HEK293 (cell line): ENCODE measurements at regions not wholly inside any gene's neighbourhood (a gene's known extent, or its start where the extent isn't known, plus 50 kb on each side); places are given as distances from the start of the nearest gene placed in this dataset.

Source experiments
- CTCF ChIA-PET: fragments of 350-600 bp; formaldehyde crosslinking; extraction: SDS; loops from one replicate; lab custom pipeline; 2021; ENCODE audit warnings: antibody characterized with exemption; lab: Yijun Ruan, JAX
- POLR2A ChIA-PET: fragments of 300-600 bp; formaldehyde crosslinking; extraction: SDS; loops from one replicate; lab custom pipeline; 2020; ENCODE audit warnings: antibody characterized with exemption, inconsistent platforms; lab: Yijun Ruan, JAX
- H3K27ac ChIP-seq: fragments of 200-500 bp; sonication (Bioruptor generic); 2 replicates; pipeline ENCODE4 v1.5.1; 2014; ENCODE audit warnings: low read depth, low read length, control low read depth, inconsistent platforms; ENCODE audit errors: extremely low read depth
- H3K36me3 ChIP-seq, 2 experiments: fragments of 200-500 bp in 1 of 2; sonication (Bioruptor generic) in 1 of 2; 1 replicate in 1 of 2; 2 replicates in 1 of 2; pipeline ENCODE4 v1.5.1; 2014 to 2017; ENCODE audit warnings: inconsistent platforms in 2 of 2, low read length in 2 of 2; ENCODE audit not compliant: control insufficient read depth in 2 of 2, insufficient read depth in 1 of 2
- H3K4me1 ChIP-seq: fragments of 200-500 bp; sonication (Bioruptor generic); 2 replicates; pipeline ENCODE4 v1.5.1; 2014; ENCODE audit warnings: mild to moderate bottlenecking, low read length, inconsistent platforms; ENCODE audit not compliant: control insufficient read depth, insufficient read depth
- H3K4me3 ChIP-seq: 2 replicates; pipeline ENCODE4 v1.5.1; 2011; ENCODE audit warnings: low read depth, mild to moderate bottlenecking, control low read depth, low read length, moderate library complexity
- H3K9me3 ChIP-seq: fragments of 200-500 bp; sonication (Bioruptor generic); 2 replicates; pipeline ENCODE4 v1.5.1; 2014; ENCODE audit warnings: low read depth, low read length, inconsistent platforms; ENCODE audit not compliant: control insufficient read depth, insufficient read depth
- ATF2 ChIP-seq: fragments of 450-650 bp; formaldehyde crosslinking; IDR thresholded peaks from 2 replicates; pipeline ENCODE4 v1.5.1; 2016; ENCODE audit warnings: missing biosample characterization, missing genetic modification characterization, low read depth
- BCL6B ChIP-seq: fragments of 450-650 bp; formaldehyde crosslinking; IDR thresholded peaks from 2 replicates; pipeline ENCODE4 v1.5.1; 2017; ENCODE audit warnings: missing biosample characterization, missing genetic modification characterization
- HIC1 ChIP-seq: fragments of 450-650 bp; formaldehyde crosslinking; IDR thresholded peaks from 2 replicates; pipeline ENCODE4 v1.5.1; 2016; ENCODE audit warnings: missing biosample characterization, missing genetic modification characterization
- KLF9 ChIP-seq: fragments of 450-650 bp; formaldehyde crosslinking; IDR thresholded peaks from 2 replicates; pipeline ENCODE4 v1.5.1; 2016; ENCODE audit warnings: missing biosample characterization, missing genetic modification characterization, low read depth
- PRDM1 ChIP-seq: fragments of 450-650 bp; formaldehyde crosslinking; IDR thresholded peaks from 2 replicates; pipeline ENCODE4; 2016; ENCODE audit warnings: missing biosample characterization, missing genetic modification characterization
- PRDM10 ChIP-seq: fragments of 450-650 bp; formaldehyde crosslinking; IDR thresholded peaks from 2 replicates; pipeline ENCODE4 v1.5.1; 2016; ENCODE audit warnings: missing biosample characterization, missing genetic modification characterization
- REPIN1 ChIP-seq: fragments of 450-650 bp; formaldehyde crosslinking; IDR thresholded peaks from 2 replicates; pipeline ENCODE4 v1.5.1; 2017; ENCODE audit warnings: missing biosample characterization, missing genetic modification characterization, low read depth
- SP3 ChIP-seq: fragments of 450-650 bp; formaldehyde crosslinking; IDR thresholded peaks from 2 replicates; pipeline ENCODE4 v1.5.1; 2016; ENCODE audit warnings: missing biosample characterization, missing genetic modification characterization
- YY2 ChIP-seq: fragments of 450-650 bp; formaldehyde crosslinking; IDR thresholded peaks from 2 replicates; pipeline ENCODE4 v1.5.1; 2016; ENCODE audit warnings: missing biosample characterization, missing genetic modification characterization
- ZBTB20 ChIP-seq: fragments of 450-650 bp; formaldehyde crosslinking; IDR thresholded peaks from 2 replicates; pipeline ENCODE4 v1.5.1; 2016; ENCODE audit warnings: missing biosample characterization, missing genetic modification characterization
- ZBTB48 ChIP-seq: fragments of 450-650 bp; formaldehyde crosslinking; IDR thresholded peaks from 2 replicates; pipeline ENCODE4 v1.5.1; 2016; ENCODE audit warnings: missing biosample characterization, missing genetic modification characterization
- ZFP3 ChIP-seq: fragments of 450-650 bp; formaldehyde crosslinking; IDR thresholded peaks from 2 replicates; pipeline ENCODE4 v1.5.1; 2016; ENCODE audit warnings: low read depth, missing biosample characterization, missing genetic modification characterization
- ZNF140 ChIP-seq: fragments of 450-650 bp; formaldehyde crosslinking; IDR thresholded peaks from 2 replicates; pipeline ENCODE4 v1.5.1; 2016; ENCODE audit warnings: missing biosample characterization, missing genetic modification characterization
- ZNF2 ChIP-seq: fragments of 450-650 bp; formaldehyde crosslinking; IDR thresholded peaks from 2 replicates; pipeline ENCODE4 v1.5.1; 2016; ENCODE audit warnings: missing biosample characterization, missing genetic modification characterization
- ZNF223 ChIP-seq: fragments of 450-650 bp; formaldehyde crosslinking; IDR thresholded peaks from 2 replicates; pipeline ENCODE4 v1.5.1; 2016; ENCODE audit warnings: missing biosample characterization, missing genetic modification characterization
- ZNF311 ChIP-seq: fragments of 450-650 bp; formaldehyde crosslinking; IDR thresholded peaks from 2 replicates; pipeline ENCODE4 v1.5.1; 2017; ENCODE audit warnings: missing biosample characterization, missing genetic modification characterization, borderline replicate concordance
- ZNF366 ChIP-seq: fragments of 450-650 bp; formaldehyde crosslinking; conservative IDR thresholded peaks from 2 replicates; pipeline ENCODE4 v1.5.1; 2016; ENCODE audit warnings: missing biosample characterization, missing genetic modification characterization
- ZNF423 ChIP-seq: fragments of 450-650 bp; formaldehyde crosslinking; IDR thresholded peaks from 2 replicates; pipeline ENCODE4 v1.5.1; 2016; ENCODE audit warnings: missing biosample characterization, missing genetic modification characterization
- ZNF488 ChIP-seq: fragments of 450-650 bp; formaldehyde crosslinking; IDR thresholded peaks from 2 replicates; pipeline ENCODE4 v1.5.1; 2016; ENCODE audit warnings: missing biosample characterization, missing genetic modification characterization
- ZNF544 ChIP-seq: fragments of 450-650 bp; formaldehyde crosslinking; IDR thresholded peaks from 2 replicates; pipeline ENCODE4 v1.5.0; 2017; ENCODE audit warnings: missing biosample characterization, missing genetic modification characterization
- ZNF549 ChIP-seq: fragments of 450-650 bp; IDR thresholded peaks from 2 replicates; pipeline ENCODE4 v1.5.1; 2018; ENCODE audit warnings: missing biosample characterization, missing genetic modification characterization, mild to moderate bottlenecking, inconsistent platforms, moderate library complexity
- ZNF701 ChIP-seq: fragments of 450-650 bp; formaldehyde crosslinking; IDR thresholded peaks from 2 replicates; pipeline ENCODE4 v1.5.1; 2016; ENCODE audit warnings: missing biosample characterization, missing genetic modification characterization
- ZNF791 ChIP-seq: fragments of 450-650 bp; formaldehyde crosslinking; IDR thresholded peaks from 2 replicates; pipeline ENCODE4 v1.5.1; 2016; ENCODE audit warnings: missing biosample characterization, missing genetic modification characterization
- ZNF837 ChIP-seq: fragments of 450-650 bp; formaldehyde crosslinking; IDR thresholded peaks from 2 replicates; pipeline ENCODE4 v1.5.1; 2016; ENCODE audit warnings: missing biosample characterization, missing genetic modification characterization

GRCh38 chr6:141413196-141413595, 719.5 kb upstream of the GJE1 start:
- CTCF ChIA-PET, result interaction anchor here (0.5 to 0.6 kb wide), 2 partner anchors 41 to 477 kb away, joined by 3 to 4 read pairs; no protein-coding TSS in a partner anchor
- no peak overlapping the region for H3K27ac ChIP-seq
- POLR2A ChIA-PET, result no interaction called here
- H3K4me3 ChIP-seq, result no peak overlapping the region
- no peaks in the 10 kb centered on the region for H3K4me1 ChIP-seq
- no peak for TF ChIP-seq KLF9 (tag by site-specific recombination)
- TF ChIP-seq PRDM10 (tag by site-specific recombination), result no peak
- TF ChIP-seq ZNF791 (tag by site-specific recombination), result no peak
- no peak for TF ChIP-seq ZNF366 (tag by site-specific recombination)
- H3K36me3 ChIP-seq, result no peaks in the 10 kb centered on the region
- no peaks in the 10 kb centered on the region for H3K9me3 ChIP-seq

GRCh38 chr6:141406761-141407160, 726.0 kb upstream of the GJE1 start:
- POLR2A ChIA-PET, result no interaction called here
- H3K9me3 ChIP-seq, result no peaks in the 10 kb centered on the region
- TF ChIP-seq ZFP3 (no peak), ZNF223 (tag by site-specific recombination) (no peak), ZNF311 (tag by site-specific recombination) (no peak), ZNF140 (tag by site-specific recombination) (no peak)
- TF ChIP-seq, all 188 proteins: peak for 0
- Histone ChIP-seq H3K27ac (no peak overlapping the region), H3K4me1 (no peaks in the 10 kb centered on the region), H3K4me3 (no peak overlapping the region), H3K36me3 (no peaks in the 10 kb centered on the region)
- CTCF ChIA-PET, result interaction anchor here (0.6 kb wide), 1 partner anchor 101 kb away, joined by 3 read pairs; no protein-coding TSS in a partner anchor

GRCh38 chr6:141403827-141404226, 728.9 kb upstream of the GJE1 start:
- Histone ChIP-seq H3K4me3 (no peak overlapping the region), H3K27ac (no peak overlapping the region), H3K36me3 (no peaks in the 10 kb centered on the region), H3K9me3 (no peaks in the 10 kb centered on the region), H3K4me1 (no peaks in the 10 kb centered on the region)
- POLR2A ChIA-PET, result no interaction called here
- CTCF ChIA-PET, result interaction anchor here (0.8 kb wide), 1 partner anchor 166 kb away, joined by 3 read pairs; no protein-coding TSS in a partner anchor
- TF ChIP-seq REPIN1 (tag by site-specific recombination), result no peak
- no peak for TF ChIP-seq ZBTB20 (tag by site-specific recombination)
- TF ChIP-seq ZNF549, result no peak
- TF ChIP-seq SP3, result no peak
- no peak for TF ChIP-seq PRDM1
- no peak for TF ChIP-seq ZNF423 (tag by site-specific recombination)
- TF ChIP-seq ZNF701 (tag by site-specific recombination), result no peak
- TF ChIP-seq ZBTB48, result no peak
- TF ChIP-seq ZNF2 (tag by site-specific recombination), result no peak
- TF ChIP-seq HIC1, result no peak
- no peak for TF ChIP-seq ZNF837 (tag by site-specific recombination)
- no peak for TF ChIP-seq BCL6B
- no peak for TF ChIP-seq ZNF488 (tag by site-specific recombination)
- TF ChIP-seq ZNF544 (tag by site-specific recombination), result no peak
- TF ChIP-seq ATF2 (tag by site-specific recombination), result no peak
- TF ChIP-seq YY2, result no peak
